ENCODE measurements at regions not wholly inside any gene's neighbourhood (a gene's known extent, or its start where the extent isn't known, plus 50 kb on each side); places are given as distances from the start of the nearest gene placed in this dataset.
"Not testable (repeated sequence)": the region's sequence is repeated elsewhere in the genome, so short reads cannot be mapped to it uniquely, and the experiment has no call there.

GRCh38 chr21:43287795-43288755, 119.3 kb downstream of the CRYAA start:
- DNase-seq (ENCODE audit: low spot score): no peak

- DNase-seq (ENCODE audit: low spot score): no peak
Observed at GRCh38 chr21:43287111-43287760, 118.4 kb downstream of the CRYAA start.

GRCh38 chr21:43286196-43286595, 117.4 kb downstream of the CRYAA start:
- no peak for DNase-seq (ENCODE audit: low spot score)

GRCh38 chr21:43284700-43285099, 115.9 kb downstream of the CRYAA start:
- DNase-seq (ENCODE audit: low spot score): no peak

- DNase-seq (ENCODE audit: low spot score): no peak
Observed at GRCh38 chr21:43284238-43284637, 115.4 kb downstream of the CRYAA start.

GRCh38 chr21:43283925-43284221, 115.1 kb downstream of the CRYAA start:
- not testable (repeated sequence) for DNase-seq (ENCODE audit: low spot score)

- no peak for DNase-seq (ENCODE audit: low spot score)
Observed at GRCh38 chr21:43283136-43283924, 114.5 kb downstream of the CRYAA start.

GRCh38 chr21:43282358-43283120, 113.7 kb downstream of the CRYAA start:
- no peak for DNase-seq (ENCODE audit: low spot score)

- no peak for DNase-seq (ENCODE audit: low spot score)
Observed at GRCh38 chr21:43281661-43282357, 113.0 kb downstream of the CRYAA start.

GRCh38 chr21:43280949-43281633, 112.3 kb downstream of the CRYAA start:
- no peak for DNase-seq (ENCODE audit: low spot score)

GRCh38 chr21:43279578-43279894, 110.7 kb downstream of the CRYAA start:
- no peak for DNase-seq (ENCODE audit: low spot score)

GRCh38 chr21:43278766-43279577, 110.2 kb downstream of the CRYAA start:
- DNase-seq (ENCODE audit: low spot score): no peak

- no peak for DNase-seq (ENCODE audit: low spot score)
Observed at GRCh38 chr21:43278359-43278758, 109.6 kb downstream of the CRYAA start.

GRCh38 chr21:43277481-43278351, 108.9 kb downstream of the CRYAA start:
- peak; percentile 73 for DNase-seq (ENCODE audit: low spot score)

- DNase-seq (ENCODE audit: low spot score): no peak
Observed at GRCh38 chr21:43276811-43277210, 108.0 kb downstream of the CRYAA start.

GRCh38 chr21:43275421-43276211, 106.8 kb downstream of the CRYAA start:
- no peak for DNase-seq (ENCODE audit: low spot score)

GRCh38 chr21:43274946-43275310, 106.1 kb downstream of the CRYAA start:
- DNase-seq (ENCODE audit: low spot score): no peak

All from pons (tissue), 1 donor.